Heart right ventricle (tissue), 16 donors: ENCODE measurements at regions not wholly inside any gene's neighbourhood (a gene's known extent, or its start where the extent isn't known, plus 50 kb on each side); places are given as distances from the start of the nearest gene placed in this dataset.

ENCODE experiments used
- ATAC-seq, 8 donors: fragments of 200-7000 bp; cut with Tn5 transposase; one replicate each; pipeline ENCODE4 v1.9.1; 2020; ENCODE audit warnings: mild to moderate bottlenecking in 8 of 8, moderate library complexity in 8 of 8, moderate number of reproducible peaks in 1 of 8
- DNase-seq, 2 donors: peaks; one replicate each; pipeline ENCODE4 v3.0.0-alpha.2; 2020
- H3K27ac ChIP-seq, 10 donors: fragments of 200-600 bp; sonication (generic) in 2 of 10; one replicate each; pipeline versions ENCODE4 v1.5.0 to v1.8.0; 2020 to 2022; ENCODE audit warnings: mild to moderate bottlenecking in 3 of 10
- H3K27me3 ChIP-seq, 7 donors: fragments of 200-600 bp; one replicate each; pipeline ENCODE4 v1.8.0; 2021 to 2022; ENCODE audit warnings: mild to moderate bottlenecking in 2 of 7
- H3K36me3 ChIP-seq, 9 donors: fragments of 200-600 bp; sonication (generic) in 1 of 9; one replicate each; pipeline versions ENCODE4 v1.5.0 to v1.8.0; 2020 to 2022; ENCODE audit warnings: mild to moderate bottlenecking in 2 of 9
- H3K4me1 ChIP-seq, 9 donors: fragments of 200-600 bp; sonication (generic) in 1 of 9; one replicate each; pipeline versions ENCODE4 v1.5.0 to v1.8.0; 2020 to 2022; ENCODE audit warnings: mild to moderate bottlenecking in 4 of 9
- H3K4me3 ChIP-seq, 10 donors: fragments of 200-600 bp; sonication (generic) in 2 of 10; one replicate each; pipeline versions ENCODE4 v1.5.0 to v1.8.0; 2020 to 2022; ENCODE audit warnings: mild to moderate bottlenecking in 7 of 10, moderate library complexity in 2 of 10
- H3K9me3 ChIP-seq, 11 donors: fragments of 200-600 bp in 10 of 11; sonication (generic) in 2 of 11; one replicate each; pipeline versions ENCODE4 v1.5.0 to v1.8.0; 2013 to 2022; ENCODE audit warnings: mild to moderate bottlenecking in 2 of 11, control low read depth in 1 of 11, moderate library complexity in 1 of 11
- WGBS, 2 donors: extraction: QIAGEN DNeasy Blood & Tissue Kit; methylation state at CpG; one replicate each; pipeline ENCODE4 v1.1.7; 2013; ENCODE audit warnings: inconsistent platforms in 1 of 2; 5-methylcytosine and 5-hydroxymethylcytosine counted together
- intact Hi-C, 10 donors: fragments of 100-400 bp; cut with DNase I; formaldehyde crosslinking; loops; one replicate each; pipeline versions ENCODE4 v1.11.1 to v1.14.2; 2022
- TF ChIP-seq, protein P1 (sequence below), 9 donors: fragments of 200-600 bp; sonication (generic) in 2 of 9; IDR thresholded peaks; one replicate each; pipeline versions ENCODE4 v1.5.0 to v1.8.0; 2021 to 2022; ENCODE audit warnings: antibody characterized with exemption in 9 of 9, mild to moderate bottlenecking in 5 of 9, moderate library complexity in 1 of 9
- donor health status: Arrhythmogenic right ventricular cardiomyopathy.
- donor health status: ischemic (EF 13 %, LVEDD 7.1; RV severe dilation, severe dysfunction).
- donor health status: healthy with polysubstance abuse.
- donor health status: DM: no; HTN: yes; CAD: no.
- donor health status: DM: no; HTN: no; CAD: no.
- donor health status: ischemic (EF 25% LVEDD 6.9; RV normal size, moderate dysfunction).
- donor health status: ischemic (EF 25% LVEDD 5.7; RV mildly dilated, moderate dysfunction).
- donor health status: healthy.
- donor health status: DM: yes; HTN: yes; CAD: no.
- donor health status: Ischemic cardiomyopathy.
- donor health status: ischemic (EF 35%, LVEDD 5.7; RV mildly dilated, moderate dysfunction).
- donor health status: nonischemic (EF 11% LVEDD 7.7; RV severe dilation, severe dysfunction).
- donor health status: DM: yes; HTN: yes; CAD: no.
- donor health status: PGD.
- donor health status: ischemic (EF 29% LVEDD 5.4; RV normal size, mild dysfunction).
- donor health status: nonischemic (EF 23%, LVEDD 6.1; RV moderate dilation, normal function).

DNA sequence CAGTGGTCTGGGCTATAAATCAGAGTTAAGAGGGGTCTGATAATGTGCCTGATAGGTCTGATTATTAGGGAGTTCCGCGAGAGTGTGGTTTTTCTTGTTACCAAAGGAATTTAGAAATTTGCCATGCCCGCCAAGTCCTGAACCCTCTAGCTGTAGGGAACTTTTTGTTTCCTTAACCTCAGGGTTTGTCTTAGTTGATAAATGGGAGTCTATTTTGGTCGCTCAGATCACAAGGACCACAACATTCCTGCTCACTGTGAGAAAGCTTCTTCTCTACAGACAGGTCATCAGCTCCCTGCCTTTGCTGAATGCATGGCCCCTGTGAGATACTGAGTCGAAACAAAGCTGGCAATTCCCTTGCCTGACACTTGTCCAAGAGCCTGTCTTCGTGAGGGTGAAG lies 497.8 kb downstream of the HS3ST4 start:
- ATAC-seq = no peak

DNA sequence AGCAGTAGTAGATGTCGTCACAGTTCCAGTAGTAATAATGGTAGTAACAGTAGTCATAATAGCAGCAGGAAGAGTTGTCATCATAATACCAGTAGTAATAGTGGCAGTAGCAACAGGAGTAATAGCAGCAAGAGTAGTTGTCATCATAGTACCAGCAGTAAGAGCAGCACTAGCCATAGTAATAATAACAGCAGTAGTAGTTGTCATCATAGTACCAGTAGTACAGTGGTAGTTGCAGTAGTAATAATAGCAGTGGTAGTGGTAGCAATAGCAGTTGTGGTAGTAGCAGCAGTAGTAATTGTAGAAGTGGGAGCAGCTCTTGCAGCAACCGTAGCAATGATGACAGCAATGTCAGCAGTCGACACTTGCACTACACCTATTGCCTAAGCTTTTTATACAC lies 502.8 kb downstream of the HS3ST4 start:
- ATAC-seq (no peak), DNase-seq (no peak)
- H3K9me3 ChIP-seq = peaks cover 0 to 3% (median 0%) of the 10 kb centered on the region in 11 donors
- no peak overlapping the region for H3K4me3 ChIP-seq
- intact Hi-C loops = no loop called here
- WGBS, 2 donors = 56 to 75% methylated on average over 3 of the region's 3 CpGs
- H3K27me3 ChIP-seq = peaks cover 0 to 4% (median 0%) of the 10 kb centered on the region in 7 donors
- peaks cover 0 to 37% (median 9%) of the 10 kb centered on the region in 9 donors for H3K4me1 ChIP-seq
- H3K36me3 ChIP-seq = no peaks in the 10 kb centered on the region
- peak overlapping the region in 1 of 10 donors; percentile 9 for H3K27ac ChIP-seq
- TF ChIP-seq, protein P1, sequence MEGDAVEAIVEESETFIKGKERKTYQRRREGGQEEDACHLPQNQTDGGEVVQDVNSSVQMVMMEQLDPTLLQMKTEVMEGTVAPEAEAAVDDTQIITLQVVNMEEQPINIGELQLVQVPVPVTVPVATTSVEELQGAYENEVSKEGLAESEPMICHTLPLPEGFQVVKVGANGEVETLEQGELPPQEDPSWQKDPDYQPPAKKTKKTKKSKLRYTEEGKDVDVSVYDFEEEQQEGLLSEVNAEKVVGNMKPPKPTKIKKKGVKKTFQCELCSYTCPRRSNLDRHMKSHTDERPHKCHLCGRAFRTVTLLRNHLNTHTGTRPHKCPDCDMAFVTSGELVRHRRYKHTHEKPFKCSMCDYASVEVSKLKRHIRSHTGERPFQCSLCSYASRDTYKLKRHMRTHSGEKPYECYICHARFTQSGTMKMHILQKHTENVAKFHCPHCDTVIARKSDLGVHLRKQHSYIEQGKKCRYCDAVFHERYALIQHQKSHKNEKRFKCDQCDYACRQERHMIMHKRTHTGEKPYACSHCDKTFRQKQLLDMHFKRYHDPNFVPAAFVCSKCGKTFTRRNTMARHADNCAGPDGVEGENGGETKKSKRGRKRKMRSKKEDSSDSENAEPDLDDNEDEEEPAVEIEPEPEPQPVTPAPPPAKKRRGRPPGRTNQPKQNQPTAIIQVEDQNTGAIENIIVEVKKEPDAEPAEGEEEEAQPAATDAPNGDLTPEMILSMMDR (IDR thresholded peaks at IDR 0.05) = no peak

More for the DNA sequence above, 497.8 kb downstream of the HS3ST4 start:
- TF ChIP-seq, protein P1 (IDR thresholded peaks at IDR 0.05) = no peak
- Histone ChIP-seq H3K4me3 (no peak overlapping the region), H3K4me1 (peaks cover 0 to under 1% (median 0%) of the 10 kb centered on the region in 9 donors), H3K36me3 (no peaks in the 10 kb centered on the region), H3K27ac (no peak overlapping the region), H3K9me3 (peaks cover 0 to 5% (median 0%) of the 10 kb centered on the region in 11 donors), H3K27me3 (peaks cover 0 to 4% (median 0%) of the 10 kb centered on the region in 7 donors)
- intact Hi-C loops = no loop called here
- no peak for DNase-seq
- WGBS, 2 donors = 30 to 33% methylated on average over 6 of the region's 6 CpGs

DNA sequence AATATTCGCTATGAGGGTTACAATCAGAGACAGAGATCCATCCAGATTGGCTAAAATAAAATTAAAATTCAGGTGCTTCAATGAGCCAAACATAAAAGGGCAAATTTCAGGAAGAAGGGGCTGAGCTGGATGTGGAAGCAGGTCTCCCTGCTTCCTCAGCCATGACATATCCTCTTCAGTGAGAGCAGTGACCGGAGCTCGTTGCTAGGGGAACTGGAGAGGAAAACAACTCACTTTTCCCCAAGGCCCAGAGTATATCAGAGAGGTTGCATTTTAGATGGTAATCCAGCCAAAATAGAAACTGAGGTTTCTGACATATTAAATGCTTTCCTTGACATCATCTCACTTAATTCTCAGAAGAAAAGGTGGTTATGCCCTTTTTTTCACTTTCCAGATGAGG lies 503.5 kb downstream of the HS3ST4 start:
- Histone ChIP-seq H3K36me3 (no peaks in the 10 kb centered on the region), H3K9me3 (peaks cover 0 to 3% (median 0%) of the 10 kb centered on the region in 11 donors), H3K27me3 (no peaks in the 10 kb centered on the region), H3K27ac (peak overlapping the region in 4 of 10 donors; percentile 9 to 68 (median 50)), H3K4me1 (peaks cover 0 to 37% (median 9%) of the 10 kb centered on the region in 9 donors), H3K4me3 (no peak overlapping the region)
- intact Hi-C loops = no loop called here
- DNase-seq (peak in 1 of 2 donors; percentile 24), ATAC-seq (peak in 5 of 8 donors; percentile 41 to 87 (median 78))
- TF ChIP-seq, protein P1 (IDR thresholded peaks at IDR 0.05) = no peak
- WGBS, 2 donors = 37 to 48% methylated on average over 3 of the region's 3 CpGs

DNA sequence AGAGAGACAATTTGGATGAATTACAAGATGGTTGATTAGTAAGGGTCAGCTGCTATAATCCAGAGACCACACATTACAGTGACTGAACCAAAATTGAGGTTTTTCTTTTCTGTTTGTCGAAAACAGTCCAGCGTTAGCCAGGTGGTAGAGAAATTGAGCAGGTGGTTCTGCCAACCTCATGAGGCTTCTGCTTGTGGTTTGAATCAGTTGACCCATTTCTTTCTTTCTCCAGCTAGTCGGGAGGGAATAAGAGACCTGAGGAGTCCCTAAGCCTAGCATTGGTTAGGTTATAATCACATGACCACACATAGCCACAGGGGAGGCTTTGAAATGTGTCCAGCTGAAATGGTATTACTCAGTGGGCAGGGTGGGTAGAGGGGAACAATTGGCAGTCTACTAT lies 504.6 kb downstream of the HS3ST4 start:
- intact Hi-C loops = no loop called here
- Histone ChIP-seq H3K4me3 (no peak overlapping the region), H3K36me3 (no peaks in the 10 kb centered on the region), H3K27ac (peak overlapping the region in 5 of 10 donors; percentile 14 to 71 (median 51)), H3K27me3 (no peaks in the 10 kb centered on the region), H3K9me3 (peaks cover 0 to 3% (median 0%) of the 10 kb centered on the region in 11 donors), H3K4me1 (peaks cover 0 to 37% (median 9%) of the 10 kb centered on the region in 9 donors)
- DNase-seq = no peak
- WGBS, 2 donors = 66 to 83% methylated on average over 3 of the region's 3 CpGs
- TF ChIP-seq, protein P1 (IDR thresholded peaks at IDR 0.05) = no peak
- ATAC-seq = peak in 2 of 8 donors; percentile 16 to 20
